ENCODE measurements at regions not wholly inside any gene's neighbourhood (a gene's known extent, or its start where the extent isn't known, plus 50 kb on each side); places are given as distances from the start of the nearest gene placed in this dataset.

DNA sequence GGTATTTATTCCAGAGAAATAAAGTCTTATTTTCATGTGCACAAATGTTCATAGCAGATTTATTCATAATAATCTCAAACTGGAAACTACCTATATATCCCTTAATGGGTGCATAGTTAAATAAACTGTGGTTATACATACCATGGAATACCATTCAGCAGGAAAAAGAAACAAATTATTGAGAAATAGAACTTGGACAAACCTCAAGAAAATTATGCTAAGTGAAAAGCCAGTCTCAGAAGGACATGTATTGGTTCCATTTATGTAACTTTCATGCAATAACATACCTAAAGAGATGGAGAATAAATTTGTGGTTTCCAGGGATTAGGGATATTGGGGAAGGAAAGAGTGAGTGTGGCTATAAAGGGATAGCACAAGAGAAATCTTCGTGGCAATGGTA is 452.6 kb downstream of the SETBP1 start:
- TF ChIP-seq, protein P1, sequence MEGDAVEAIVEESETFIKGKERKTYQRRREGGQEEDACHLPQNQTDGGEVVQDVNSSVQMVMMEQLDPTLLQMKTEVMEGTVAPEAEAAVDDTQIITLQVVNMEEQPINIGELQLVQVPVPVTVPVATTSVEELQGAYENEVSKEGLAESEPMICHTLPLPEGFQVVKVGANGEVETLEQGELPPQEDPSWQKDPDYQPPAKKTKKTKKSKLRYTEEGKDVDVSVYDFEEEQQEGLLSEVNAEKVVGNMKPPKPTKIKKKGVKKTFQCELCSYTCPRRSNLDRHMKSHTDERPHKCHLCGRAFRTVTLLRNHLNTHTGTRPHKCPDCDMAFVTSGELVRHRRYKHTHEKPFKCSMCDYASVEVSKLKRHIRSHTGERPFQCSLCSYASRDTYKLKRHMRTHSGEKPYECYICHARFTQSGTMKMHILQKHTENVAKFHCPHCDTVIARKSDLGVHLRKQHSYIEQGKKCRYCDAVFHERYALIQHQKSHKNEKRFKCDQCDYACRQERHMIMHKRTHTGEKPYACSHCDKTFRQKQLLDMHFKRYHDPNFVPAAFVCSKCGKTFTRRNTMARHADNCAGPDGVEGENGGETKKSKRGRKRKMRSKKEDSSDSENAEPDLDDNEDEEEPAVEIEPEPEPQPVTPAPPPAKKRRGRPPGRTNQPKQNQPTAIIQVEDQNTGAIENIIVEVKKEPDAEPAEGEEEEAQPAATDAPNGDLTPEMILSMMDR (IDR thresholded peaks at IDR 0.05): no peak
- TF ChIP-seq POLR2A (IDR thresholded peaks at IDR 0.05) (no peak), POLR2AphosphoS5 (IDR thresholded peaks at IDR 0.05) (no peak)
